ENCODE measurements at regions not wholly inside any gene's neighbourhood (a gene's known extent, or its start where the extent isn't known, plus 50 kb on each side); places are given as distances from the start of the nearest gene placed in this dataset.
"Not testable (repeated sequence)": the region's sequence is repeated elsewhere in the genome, so short reads cannot be mapped to it uniquely, and the experiment has no call there.

DNA sequence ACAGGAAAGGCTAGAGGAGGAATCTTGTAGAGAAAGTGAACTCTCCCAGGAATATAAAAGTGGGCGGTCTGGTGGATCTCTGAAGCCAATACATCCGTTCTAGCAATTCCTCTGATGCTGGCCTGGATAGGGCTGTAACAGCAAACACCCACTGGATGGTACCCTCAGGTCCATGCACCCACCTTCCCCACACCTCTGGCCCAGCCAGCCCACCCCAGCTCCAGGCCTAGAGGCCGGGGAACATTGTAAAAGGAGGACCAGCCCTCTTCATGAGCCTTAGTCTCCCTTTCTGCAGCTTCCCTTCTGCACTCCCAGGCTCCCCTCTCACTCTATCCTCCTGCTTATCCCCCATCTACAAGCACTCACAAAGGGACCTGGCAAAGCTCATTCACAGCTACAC lies 443.9 kb downstream of the BUD13 start:
- no peak for DNase-seq

DNA sequence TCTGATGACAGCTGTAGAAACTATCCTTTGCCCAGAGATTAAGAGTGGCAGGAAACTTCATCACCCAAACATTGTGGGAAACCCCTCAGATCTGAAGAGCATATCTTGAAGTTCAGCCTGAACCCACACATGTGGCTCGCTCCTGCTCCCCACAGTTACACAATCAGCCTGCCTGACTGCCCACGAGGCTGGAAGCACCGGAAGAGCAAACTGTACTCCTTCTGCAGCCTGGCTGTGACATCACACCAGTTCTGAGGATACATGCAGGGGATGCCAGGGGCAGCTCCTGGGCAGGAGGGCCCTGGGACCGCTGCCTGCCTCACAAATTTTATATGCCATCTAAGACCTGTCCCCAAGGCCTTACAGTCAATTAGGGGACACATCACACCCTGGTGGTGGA lies 444.4 kb downstream of the BUD13 start:
- no peak for DNase-seq

DNA sequence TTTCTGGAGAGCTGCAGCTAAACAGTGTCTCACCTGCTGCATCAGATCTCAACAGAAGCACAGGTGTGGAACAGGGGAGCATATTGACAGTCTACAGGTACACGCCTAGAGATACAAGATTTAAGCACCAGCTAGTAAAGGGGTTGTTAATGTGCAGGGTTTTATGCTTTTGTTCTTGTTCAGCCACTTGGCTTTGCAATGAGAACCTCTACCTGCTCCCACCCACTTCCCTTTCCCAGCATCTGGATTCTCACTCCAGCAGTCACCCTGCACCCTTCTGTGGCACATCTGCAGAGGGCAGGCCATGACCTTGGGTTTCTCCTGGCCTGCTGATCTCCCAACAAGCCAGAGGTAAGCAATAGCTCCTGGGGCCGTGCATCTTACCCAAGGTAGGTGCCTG lies 446.6 kb downstream of the BUD13 start:
- no peak for DNase-seq

DNA sequence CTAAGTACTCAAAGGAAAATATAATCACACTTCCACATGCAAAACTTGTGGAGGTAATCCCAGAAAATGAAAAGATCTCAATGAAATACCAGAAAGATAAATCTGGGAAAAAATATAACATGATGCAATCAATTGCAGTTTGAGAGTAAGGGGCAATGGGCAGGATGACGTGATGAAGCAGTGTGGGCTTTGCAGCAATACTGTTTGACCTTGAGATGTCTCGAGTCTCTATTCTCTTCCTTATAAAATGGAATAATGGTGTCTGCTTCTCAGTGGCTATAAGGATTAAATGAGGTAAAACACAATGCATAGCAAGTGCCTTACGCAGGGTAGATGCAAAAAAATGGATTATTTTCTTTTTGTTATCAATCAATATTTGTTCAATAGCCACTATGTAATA lies 447.5 kb downstream of the BUD13 start:
- DNase-seq = no peak

- DNase-seq = not testable (repeated sequence)
These were observed 448.7 kb downstream of the BUD13 start for GRCh38 chr11:116324077-116324476.

DNA sequence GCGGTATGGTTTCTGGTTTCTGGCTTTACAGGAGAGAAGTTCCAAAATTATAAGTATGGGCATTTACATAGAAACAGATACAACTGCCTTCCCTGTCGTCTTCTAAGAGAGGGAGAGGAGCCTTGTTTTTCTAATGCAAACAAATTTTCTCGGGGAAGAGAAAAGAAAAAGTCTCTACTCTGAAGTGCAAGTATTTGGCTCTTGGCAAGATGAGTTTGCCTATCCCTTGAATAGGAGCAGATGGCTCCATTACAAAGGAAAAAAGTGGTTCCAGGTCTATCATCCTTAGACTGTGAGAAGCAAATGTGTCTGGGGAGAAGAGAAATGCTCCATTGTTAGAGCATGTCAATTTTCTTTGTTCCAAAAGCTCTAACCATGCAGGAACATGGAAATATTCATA lies 455.6 kb downstream of the BUD13 start:
- no peak for DNase-seq

- DNase-seq = no peak
These were observed 458.8 kb downstream of the BUD13 start for GRCh38 chr11:116314006-116314405.

DNA sequence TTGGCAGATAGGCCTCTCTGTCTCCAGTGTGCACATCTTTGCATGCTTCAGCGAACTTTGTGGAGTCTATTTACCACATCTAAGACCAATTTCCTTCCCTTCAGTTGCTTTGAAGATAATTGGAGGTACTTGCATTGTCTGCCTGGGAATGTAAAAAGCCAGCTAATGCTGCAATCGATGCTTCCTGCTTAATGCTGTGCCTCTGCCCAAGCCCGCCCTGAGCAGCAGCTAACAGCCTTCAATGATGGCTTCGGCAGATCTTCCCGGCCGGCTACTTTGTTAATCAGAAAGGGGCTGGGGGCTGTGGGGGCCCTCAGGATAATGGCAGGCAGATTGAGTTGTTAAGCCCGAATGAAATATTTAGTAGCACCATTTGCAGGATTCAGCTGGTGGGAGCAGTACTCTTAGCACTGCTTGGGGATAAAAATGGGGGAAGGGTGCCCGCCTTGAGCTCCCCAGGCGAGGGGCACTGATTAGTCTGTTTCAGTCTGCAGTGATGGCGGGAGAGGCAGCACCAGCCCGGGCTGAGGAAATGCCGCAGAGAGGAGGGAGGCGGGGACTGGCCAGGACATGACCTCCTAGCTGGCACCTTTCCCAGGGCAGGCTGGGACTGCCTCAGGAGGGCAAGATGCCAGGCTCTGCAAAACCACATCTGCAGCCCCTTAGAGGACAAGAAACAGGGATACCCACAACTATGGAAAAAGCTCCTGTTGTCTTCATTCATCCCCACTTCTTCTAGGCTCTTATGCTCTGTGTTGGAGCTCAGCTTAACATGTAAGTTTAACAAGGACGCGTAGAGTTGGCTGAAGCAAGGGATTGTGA lies 460.0 kb downstream of the BUD13 start:
- DNase-seq = no peak

DNA sequence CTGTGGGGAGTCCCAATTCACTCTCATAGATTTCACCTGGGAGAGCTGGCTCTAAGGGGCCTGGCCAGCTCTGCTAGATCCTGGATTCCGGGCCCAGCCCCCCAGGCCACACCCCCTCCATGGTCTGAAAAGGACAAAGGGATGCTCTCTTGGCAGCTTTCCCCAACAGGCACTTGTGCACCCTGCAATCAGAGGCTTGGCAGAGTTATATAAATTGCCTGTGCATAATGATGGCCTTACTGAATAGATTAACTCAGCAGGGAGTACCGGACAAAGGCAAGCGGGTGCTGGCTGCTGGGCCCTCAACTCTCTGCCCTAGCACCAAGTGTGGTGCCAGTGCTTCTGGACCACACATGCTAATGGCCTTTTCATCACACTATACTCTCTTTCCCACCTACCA lies 461.6 kb downstream of the BUD13 start:
- DNase-seq = no peak

DNA sequence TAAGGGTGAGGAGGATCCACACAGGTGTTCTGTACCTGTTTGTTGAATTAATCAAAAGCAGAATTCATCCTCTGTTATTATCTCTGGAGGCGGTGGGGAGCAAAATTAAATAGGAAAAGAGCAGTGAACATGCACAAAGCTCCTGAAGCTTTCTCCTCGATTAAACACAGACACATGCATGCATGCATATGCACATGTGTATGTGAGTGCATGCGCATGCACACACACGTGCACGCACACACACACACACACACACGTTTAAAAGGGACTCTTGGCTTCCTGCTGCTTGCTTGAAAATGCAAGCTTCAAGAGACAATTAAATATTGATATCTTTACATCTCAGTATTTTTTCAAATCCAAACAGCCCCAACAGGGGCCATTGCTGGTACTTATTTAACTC lies 462.1 kb downstream of the BUD13 start:
- no peak for DNase-seq

- no peak for DNase-seq
These were observed 462.6 kb downstream of the BUD13 start for GRCh38 chr11:116310226-116310625.

- no peak for DNase-seq
These were observed 463.3 kb downstream of the BUD13 start for GRCh38 chr11:116309446-116309845.

DNA sequence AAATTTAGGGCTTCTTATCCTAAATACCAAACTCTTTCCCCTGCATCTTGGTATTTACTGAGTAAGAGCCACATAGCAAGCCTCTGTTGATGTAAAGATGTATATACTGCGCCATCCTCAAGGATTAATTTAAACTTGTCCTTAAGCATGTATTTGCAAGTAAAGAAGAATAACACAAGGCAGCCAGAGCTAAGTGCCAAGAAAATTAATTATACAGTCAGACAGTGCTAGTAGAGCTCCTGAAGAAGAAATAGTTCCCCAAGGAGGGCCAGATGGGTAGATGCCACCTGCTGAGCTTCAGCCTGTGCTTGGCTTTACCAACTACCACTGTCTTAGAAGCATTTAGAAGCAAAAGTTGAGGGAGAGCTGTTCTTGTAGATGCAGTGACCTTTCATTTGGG lies 470.0 kb downstream of the BUD13 start:
- no peak for DNase-seq

- no peak for DNase-seq
These were observed 471.6 kb downstream of the BUD13 start for GRCh38 chr11:116301141-116301540.

- no peak for DNase-seq
These were observed 472.6 kb downstream of the BUD13 start for GRCh38 chr11:116300232-116300631.

DNA sequence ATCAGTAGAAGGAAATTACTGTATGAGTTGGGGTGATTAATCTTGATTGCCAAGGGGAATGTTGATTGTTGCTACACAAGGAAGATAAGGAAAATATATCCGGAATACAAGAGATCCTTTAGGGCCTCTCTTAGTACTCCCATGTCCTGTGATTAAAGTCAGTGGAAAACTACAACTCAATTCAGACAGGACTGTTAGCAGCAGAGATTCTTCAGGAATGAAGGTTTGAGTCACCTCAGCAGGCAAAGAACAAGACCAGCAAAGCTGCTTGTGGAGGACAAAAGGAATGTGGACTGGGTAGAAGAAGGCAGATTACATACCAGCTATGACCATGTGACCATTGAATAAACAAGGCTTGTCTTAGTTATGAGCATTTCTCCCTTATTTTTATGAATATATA lies 478.2 kb downstream of the BUD13 start:
- no peak for DNase-seq

GRCh38 chr11:116287866-116288265 lies 484.9 kb downstream of the BUD13 start:
- DNase-seq = no peak

DNA sequence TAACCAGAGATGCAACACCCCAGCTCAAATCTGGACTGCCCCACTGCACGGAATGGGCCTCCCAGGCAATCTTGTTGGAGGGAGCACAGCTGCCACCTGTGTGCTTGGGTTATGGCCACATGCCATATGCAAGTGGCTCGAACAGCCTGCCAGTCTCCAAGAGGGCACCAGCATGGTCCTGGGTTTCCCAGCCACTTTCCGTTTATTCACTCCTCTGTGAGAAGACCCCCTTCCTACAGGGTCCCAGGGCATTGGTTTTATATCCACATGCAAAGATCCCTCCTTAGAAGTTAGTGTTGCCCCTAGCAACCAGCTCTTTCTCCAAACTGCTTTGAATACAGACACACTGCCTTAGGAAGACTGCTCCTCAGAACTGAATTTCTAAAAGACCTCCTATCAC lies 487.8 kb downstream of the BUD13 start:
- no peak for DNase-seq

DNA sequence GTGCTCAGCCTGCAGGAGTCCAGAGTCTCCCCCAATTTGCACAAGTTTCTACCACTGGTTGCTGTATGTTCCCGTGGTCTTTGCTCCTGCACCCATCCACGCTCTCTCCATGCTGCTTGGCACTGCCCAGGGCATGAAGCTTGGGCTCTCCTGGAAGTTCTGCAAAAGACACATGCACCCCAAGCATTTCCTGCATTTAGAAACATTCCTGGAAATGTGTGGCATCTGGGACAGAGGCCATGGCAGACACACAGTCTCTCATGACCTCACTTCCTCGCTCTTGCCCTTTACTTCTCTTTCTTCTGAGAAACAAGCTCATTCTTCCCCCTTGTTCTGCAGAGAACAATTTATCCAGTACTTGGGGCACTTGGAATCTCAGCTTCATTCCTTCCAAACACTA lies 489.5 kb downstream of the BUD13 start:
- no peak for DNase-seq

DNA sequence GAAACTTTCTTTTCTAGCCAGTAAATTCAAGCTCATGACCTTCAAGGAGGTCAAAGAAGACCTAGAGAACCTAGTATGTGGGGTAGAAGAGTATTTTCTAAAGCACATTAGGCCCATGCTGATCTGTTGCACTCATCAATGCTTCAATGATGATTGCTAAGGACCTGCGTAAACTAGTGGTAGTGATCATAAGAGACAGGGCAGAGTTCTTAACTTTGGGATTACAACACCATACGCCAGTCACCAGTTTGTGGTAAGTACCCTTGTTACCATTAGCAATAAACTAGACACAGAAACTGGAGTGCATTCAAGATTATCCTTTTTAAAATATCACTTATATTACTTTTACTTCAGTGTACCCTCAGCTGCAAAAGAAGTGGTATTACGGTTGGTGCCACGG lies 490.3 kb downstream of the BUD13 start:
- no peak for DNase-seq

DNA sequence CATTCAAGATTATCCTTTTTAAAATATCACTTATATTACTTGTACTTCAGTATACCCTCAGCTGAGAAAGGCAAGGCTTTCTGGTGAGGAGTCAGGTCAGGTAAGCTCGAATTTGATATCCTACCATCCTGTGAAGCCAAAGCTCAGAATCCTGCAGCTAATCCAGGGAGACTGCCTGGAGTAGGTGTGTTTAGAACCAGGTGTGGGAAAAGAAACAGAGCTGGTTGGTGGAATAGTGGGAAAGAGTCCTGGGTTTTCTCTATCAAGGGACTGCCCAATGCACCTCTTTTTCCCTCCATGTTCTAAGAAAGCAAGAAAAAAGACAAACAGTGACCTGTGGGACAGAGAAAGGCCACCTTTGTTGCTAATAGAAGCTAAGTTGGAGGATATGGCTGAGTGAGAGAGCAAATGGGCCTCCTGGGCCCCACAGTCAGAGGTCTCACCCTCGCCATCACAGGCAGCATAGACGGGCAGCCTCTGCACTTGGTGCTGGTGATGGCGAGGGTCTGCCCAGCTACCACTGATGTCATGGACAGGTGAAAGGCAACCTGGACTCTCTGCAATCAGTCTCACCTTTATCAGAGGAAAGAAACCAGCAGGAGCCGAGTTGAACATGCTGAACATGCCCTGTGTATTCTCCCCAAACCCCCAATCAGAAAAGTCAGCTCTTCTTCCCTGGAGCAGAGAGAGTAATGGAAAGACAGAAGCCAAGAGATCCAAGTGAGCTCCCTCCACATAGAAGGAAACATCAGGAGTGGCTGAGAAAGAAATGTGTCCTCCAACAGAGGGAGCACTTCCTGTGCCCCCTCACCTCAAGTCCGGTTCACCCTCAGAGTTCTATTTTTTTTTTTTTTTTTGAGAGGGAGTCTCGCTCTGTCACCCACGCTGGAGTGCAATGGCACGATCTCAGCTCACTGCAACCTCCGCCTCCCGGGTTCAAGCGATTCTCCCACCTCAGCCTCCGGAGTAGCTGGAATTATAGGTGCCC lies 491.3 kb downstream of the BUD13 start:
- DNase-seq = no peak

DNA sequence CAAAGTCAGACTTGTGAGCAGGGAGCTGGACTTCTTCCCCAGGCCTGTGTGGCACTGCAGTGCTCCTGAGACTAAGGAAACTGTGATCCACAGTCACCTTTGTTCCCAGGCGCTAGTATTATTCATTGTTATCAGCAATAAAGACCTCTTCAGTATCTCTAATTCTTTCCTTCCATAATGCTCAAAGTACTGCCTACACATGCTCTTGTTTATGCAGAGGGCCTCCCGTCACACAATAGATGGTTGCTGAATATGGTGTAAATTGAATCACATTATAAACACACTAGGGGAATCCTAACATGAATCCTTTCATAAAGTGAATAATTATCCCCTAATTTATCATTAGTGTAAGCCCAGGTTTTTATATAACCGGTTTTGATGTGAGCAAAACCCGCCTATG lies 493.3 kb downstream of the BUD13 start:
- no peak for DNase-seq

DNA sequence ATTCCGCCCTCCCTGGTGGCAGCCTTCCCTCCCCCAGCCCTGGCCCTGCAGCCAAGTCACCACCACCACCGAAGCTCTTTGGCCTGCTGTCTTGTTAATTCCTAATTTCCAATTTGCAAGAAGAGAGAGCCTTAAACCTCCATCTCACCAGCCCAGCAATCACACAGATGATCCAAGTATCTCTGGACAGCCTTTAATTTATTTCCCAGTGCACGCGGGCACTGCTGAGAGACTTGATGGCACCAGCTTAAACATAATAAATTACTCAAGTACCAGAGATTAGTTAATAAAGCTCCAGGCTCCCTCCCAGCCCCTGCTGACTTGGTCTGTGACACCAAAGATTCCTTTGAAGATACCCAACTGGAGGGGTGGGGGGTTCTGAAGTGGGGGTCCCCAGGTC lies 494.7 kb downstream of the BUD13 start:
- DNase-seq = no peak

Data from AML-193 (cell line).